ENCODE measurements at regions not wholly inside any gene's neighbourhood (a gene's known extent, or its start where the extent isn't known, plus 50 kb on each side); places are given as distances from the start of the nearest gene placed in this dataset.

- TF ChIP-seq POLR2A (IDR thresholded peaks at IDR 0.05) (no peak), CTCF (IDR thresholded peaks at IDR 0.05) (no peak), EP300 (IDR thresholded peaks at IDR 0.05) (no peak)
Observed at GRCh38 chr5:68846828-68847227, 247.0 kb upstream of the SLC30A5 start.

Measured in ovary (tissue), 3 donors.